ENCODE measurements at regions not wholly inside any gene's neighbourhood (a gene's known extent, or its start where the extent isn't known, plus 50 kb on each side); places are given as distances from the start of the nearest gene placed in this dataset.

DNA sequence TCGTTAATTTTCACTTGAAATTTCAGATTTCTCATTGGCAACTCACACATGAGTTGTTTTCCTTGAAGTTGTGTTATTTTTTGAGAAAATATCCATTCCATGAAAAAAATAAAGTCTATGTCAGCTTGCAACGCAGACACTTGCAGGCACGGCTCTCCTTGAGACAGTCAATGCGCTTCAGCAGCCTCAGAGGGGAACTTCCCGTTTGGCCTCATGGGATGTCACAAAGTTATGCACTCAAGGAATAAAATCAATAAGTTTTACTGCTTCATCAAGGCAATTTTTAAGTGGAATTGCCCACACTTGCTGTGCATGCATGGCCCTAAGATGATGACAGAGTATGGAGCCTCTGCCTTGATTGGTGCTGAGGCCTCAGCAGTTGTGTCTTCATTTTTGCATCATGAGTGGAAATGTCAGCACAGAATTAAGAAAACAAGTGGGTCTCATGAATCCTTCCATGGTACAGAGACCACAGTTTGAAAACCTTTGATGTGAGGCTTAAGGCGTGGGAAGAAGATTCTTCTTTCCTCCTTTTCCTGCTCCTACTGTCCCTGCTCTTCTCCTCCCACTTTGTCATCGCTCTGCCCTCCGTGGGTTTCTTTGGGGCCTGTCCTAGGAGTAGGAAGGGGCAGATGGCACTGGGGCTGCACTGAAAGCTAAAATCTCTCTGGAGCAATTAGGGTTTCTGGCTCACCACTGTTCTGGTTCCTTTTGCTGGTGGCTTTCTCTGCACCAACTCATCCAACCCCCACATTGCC is 509.0 kb upstream of the B3GAT1 start:
- TF ChIP-seq, protein P1, sequence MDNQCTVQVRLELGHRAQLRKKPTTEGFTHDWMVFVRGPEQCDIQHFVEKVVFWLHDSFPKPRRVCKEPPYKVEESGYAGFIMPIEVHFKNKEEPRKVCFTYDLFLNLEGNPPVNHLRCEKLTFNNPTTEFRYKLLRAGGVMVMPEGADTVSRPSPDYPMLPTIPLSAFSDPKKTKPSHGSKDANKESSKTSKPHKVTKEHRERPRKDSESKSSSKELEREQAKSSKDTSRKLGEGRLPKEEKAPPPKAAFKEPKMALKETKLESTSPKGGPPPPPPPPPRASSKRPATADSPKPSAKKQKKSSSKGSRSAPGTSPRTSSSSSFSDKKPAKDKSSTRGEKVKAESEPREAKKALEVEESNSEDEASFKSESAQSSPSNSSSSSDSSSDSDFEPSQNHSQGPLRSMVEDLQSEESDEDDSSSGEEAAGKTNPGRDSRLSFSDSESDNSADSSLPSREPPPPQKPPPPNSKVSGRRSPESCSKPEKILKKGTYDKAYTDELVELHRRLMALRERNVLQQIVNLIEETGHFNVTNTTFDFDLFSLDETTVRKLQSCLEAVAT (IDR thresholded peaks at IDR 0.05) = no peak
- TF ChIP-seq MTA1 (IDR thresholded peaks at IDR 0.05; ENCODE audit: borderline replicate concordance) (no peak), KLF10 (CRISPR knock-in tag; IDR thresholded peaks at IDR 0.05) (no peak), CHD4 (IDR thresholded peaks at IDR 0.05; ENCODE audit: insufficient read depth, insufficient replicate concordance, low read depth, low read length, poor library complexity, severe bottlenecking) (no peak), ZZZ3 (IDR thresholded peaks at IDR 0.05) (no peak), RCOR1 (IDR thresholded peaks at IDR 0.05; ENCODE audit: borderline replicate concordance in 1 of 2, low read depth in 2 of 2, low read length in 2 of 2) (no peak)
